Peyer's patch (tissue), 4 donors: ENCODE measurements at regions not wholly inside any gene's neighbourhood (a gene's known extent, or its start where the extent isn't known, plus 50 kb on each side); places are given as distances from the start of the nearest gene placed in this dataset.

ENCODE experiments used
- DNase-seq, 3 donors: peaks; one replicate each; pipeline ENCODE4 v3.0.0-alpha.2; 2017 to 2019
- H3K27ac ChIP-seq, 4 donors: fragments of 200-600 bp; sonication (generic); one replicate each; pipeline ENCODE4 v1.5.1; 2016 to 2019
- H3K27me3 ChIP-seq, 2 donors: fragments of 200-600 bp; sonication (generic); one replicate each; pipeline ENCODE4 v1.5.1; 2019
- H3K36me3 ChIP-seq, 3 donors: fragments of 200-600 bp; sonication (generic); one replicate each; pipeline ENCODE4 v1.5.1; 2016 to 2019
- H3K4me1 ChIP-seq, 4 donors: fragments of 200-600 bp; sonication (generic); one replicate each; pipeline ENCODE4 v1.5.1; 2016 to 2019
- H3K4me3 ChIP-seq, 4 donors: fragments of 200-600 bp; sonication (generic); 1 replicate in 3 of 4; 2 replicates in 1 of 4; pipeline ENCODE4 v1.5.1; 2016 to 2019; ENCODE audit warnings: mild to moderate bottlenecking in 1 of 4
- H3K9me3 ChIP-seq, 4 donors: fragments of 200-600 bp; sonication (generic); one replicate each; pipeline ENCODE4 v1.5.1; 2016 to 2019; ENCODE audit warnings: mild to moderate bottlenecking in 1 of 4
- CTCF ChIP-seq, 6 experiments: fragments of 450-650 bp in 4 of 6; fragments of 200-600 bp in 2 of 6; sonication (generic) in 1 of 6; IDR thresholded peaks; one replicate each; pipeline ENCODE4 v1.5.1; 2017 to 2019; ENCODE audit warnings: antibody characterized with exemption in 6 of 6, mild to moderate bottlenecking in 3 of 6, moderate library complexity in 1 of 6
- POLR2A ChIP-seq, 2 donors: fragments of 450-650 bp; IDR thresholded peaks; one replicate each; pipeline ENCODE4 v1.5.1; 2017; ENCODE audit warnings: antibody characterized with exemption in 2 of 2, mild to moderate bottlenecking in 2 of 2, moderate library complexity in 2 of 2

- DNase-seq, result no peak
- TF ChIP-seq CTCF (IDR thresholded peaks at IDR 0.05) (no peak), POLR2A (IDR thresholded peaks at IDR 0.05) (no peak)
- Histone ChIP-seq H3K27ac (no peak overlapping the region), H3K27me3 (no peaks in the 10 kb centered on the region), H3K36me3 (no peaks in the 10 kb centered on the region), H3K9me3 (no peaks in the 10 kb centered on the region), H3K4me3 (no peak overlapping the region), H3K4me1 (peaks cover 0 to 4% (median 0%) of the 10 kb centered on the region in 4 donors)
Measured at GRCh38 chr7:155921086-155921803, 109.0 kb upstream of the SHH start.

GRCh38 chr7:155920068-155920461, 107.8 kb upstream of the SHH start:
- TF ChIP-seq POLR2A (IDR thresholded peaks at IDR 0.05), result no peak
- no peak for TF ChIP-seq CTCF (IDR thresholded peaks at IDR 0.05)
- H3K4me3 ChIP-seq, result no peak overlapping the region
- H3K27me3 ChIP-seq, result no peaks in the 10 kb centered on the region
- H3K27ac ChIP-seq, result no peak overlapping the region
- peaks cover 0 to 4% (median 0%) of the 10 kb centered on the region in 4 donors for H3K4me1 ChIP-seq
- H3K36me3 ChIP-seq, result no peaks in the 10 kb centered on the region
- no peaks in the 10 kb centered on the region for H3K9me3 ChIP-seq
- no peak for DNase-seq

- Histone ChIP-seq H3K9me3 (no peaks in the 10 kb centered on the region), H3K27ac (no peak overlapping the region), H3K36me3 (no peaks in the 10 kb centered on the region), H3K27me3 (no peaks in the 10 kb centered on the region), H3K4me3 (no peak overlapping the region), H3K4me1 (peaks cover 0 to 4% (median 0%) of the 10 kb centered on the region in 4 donors)
- no peak for DNase-seq
- TF ChIP-seq POLR2A (IDR thresholded peaks at IDR 0.05) (no peak), CTCF (IDR thresholded peaks at IDR 0.05) (no peak)
Measured at GRCh38 chr7:155919391-155920067, 107.3 kb upstream of the SHH start.

GRCh38 chr7:155918720-155919390, 106.6 kb upstream of the SHH start:
- no peaks in the 10 kb centered on the region for H3K9me3 ChIP-seq
- no peak overlapping the region for H3K27ac ChIP-seq
- DNase-seq, result peak in 2 of 3 donors; percentile 78 to 80
- TF ChIP-seq CTCF (IDR thresholded peaks at IDR 0.05) (no peak), POLR2A (IDR thresholded peaks at IDR 0.05) (no peak)
- no peaks in the 10 kb centered on the region for H3K36me3 ChIP-seq
- no peaks in the 10 kb centered on the region for H3K27me3 ChIP-seq
- peaks cover 0 to 4% (median 0%) of the 10 kb centered on the region in 4 donors for H3K4me1 ChIP-seq
- no peak overlapping the region for H3K4me3 ChIP-seq

GRCh38 chr7:155917836-155918430, 105.7 kb upstream of the SHH start:
- TF ChIP-seq CTCF (IDR thresholded peaks at IDR 0.05), result no peak
- TF ChIP-seq POLR2A (IDR thresholded peaks at IDR 0.05), result no peak
- H3K9me3 ChIP-seq, result no peaks in the 10 kb centered on the region
- H3K4me1 ChIP-seq, result peaks cover 0 to 4% (median 0%) of the 10 kb centered on the region in 4 donors
- no peak overlapping the region for H3K4me3 ChIP-seq
- H3K27me3 ChIP-seq, result no peaks in the 10 kb centered on the region
- no peak overlapping the region for H3K27ac ChIP-seq
- no peaks in the 10 kb centered on the region for H3K36me3 ChIP-seq
- no peak for DNase-seq
